Skeletal muscle cell (primary cell): ENCODE measurements at regions not wholly inside any gene's neighbourhood (a gene's known extent, or its start where the extent isn't known, plus 50 kb on each side); places are given as distances from the start of the nearest gene placed in this dataset.

Experiments used
- DNase-seq: peaks from one replicate; pipeline ENCODE4 v3.0.0-alpha.2; 2010; ENCODE audit warnings: low read depth
- H3K4me3 ChIP-seq: 2 replicates; pipeline ENCODE4 v1.5.1; 2011; ENCODE audit warnings: low read depth, mild to moderate bottlenecking, control low read depth, low read length, moderate library complexity

GRCh38 chr10:20956843-20957242 is 59.7 kb upstream of the NEBL start:
- no peak for DNase-seq
- H3K4me3 ChIP-seq: no peak overlapping the region

GRCh38 chr10:20955355-20955893 is 58.3 kb upstream of the NEBL start:
- no peak for DNase-seq
- H3K4me3 ChIP-seq: no peak overlapping the region

GRCh38 chr10:20954519-20954918 is 57.4 kb upstream of the NEBL start:
- H3K4me3 ChIP-seq: no peak overlapping the region
- no peak for DNase-seq

- no peak overlapping the region for H3K4me3 ChIP-seq
- no peak for DNase-seq
Measured at GRCh38 chr10:20953120-20953519, 56.0 kb upstream of the NEBL start.

GRCh38 chr10:20949967-20950366 is 52.9 kb upstream of the NEBL start:
- no peak for DNase-seq
- no peak overlapping the region for H3K4me3 ChIP-seq

- H3K4me3 ChIP-seq: no peak overlapping the region
- DNase-seq: no peak
Measured at GRCh38 chr10:20948686-20949327, 51.7 kb upstream of the NEBL start.
